Right atrium auricular region (tissue), 2 donors: ENCODE measurements at regions not wholly inside any gene's neighbourhood (a gene's known extent, or its start where the extent isn't known, plus 50 kb on each side); places are given as distances from the start of the nearest gene placed in this dataset.

Experiments used
- DNase-seq: peaks from one replicate; pipeline ENCODE4 v3.0.0-alpha.2; 2019; ENCODE audit warnings: low spot score
- H3K27ac ChIP-seq, 2 donors: fragments of 200-600 bp; sonication (generic); 1 replicate in 1 of 2; 2 replicates in 1 of 2; pipeline ENCODE4 v1.5.1; 2016 to 2019
- H3K27me3 ChIP-seq, 2 donors: fragments of 200-600 bp; sonication (generic); one replicate each; pipeline versions ENCODE4 v1.5.1 to v1.6.0; 2017 to 2019
- H3K36me3 ChIP-seq: fragments of 200-600 bp; sonication (generic); one replicate; pipeline ENCODE4 v1.5.1; 2016
- H3K4me1 ChIP-seq, 2 donors: fragments of 200-600 bp; sonication (generic); one replicate each; pipeline versions ENCODE4 v1.5.1 to v1.6.0; 2017 to 2019
- H3K4me3 ChIP-seq, 2 donors: fragments of 200-600 bp; sonication (generic); 1 replicate in 1 of 2; 2 replicates in 1 of 2; pipeline ENCODE4 v1.5.1; 2017 to 2019; ENCODE audit warnings: mild to moderate bottlenecking in 1 of 2, moderate library complexity in 1 of 2
- H3K9me3 ChIP-seq, 2 donors: fragments of 200-600 bp; sonication (generic); one replicate each; pipeline ENCODE4 v1.5.1; 2019
- TF ChIP-seq, protein P1 (sequence below), 2 donors: fragments of 200-600 bp; sonication (generic); IDR thresholded peaks; one replicate each; pipeline ENCODE4 v1.5.1; 2019; ENCODE audit warnings: antibody characterized with exemption in 2 of 2

DNA sequence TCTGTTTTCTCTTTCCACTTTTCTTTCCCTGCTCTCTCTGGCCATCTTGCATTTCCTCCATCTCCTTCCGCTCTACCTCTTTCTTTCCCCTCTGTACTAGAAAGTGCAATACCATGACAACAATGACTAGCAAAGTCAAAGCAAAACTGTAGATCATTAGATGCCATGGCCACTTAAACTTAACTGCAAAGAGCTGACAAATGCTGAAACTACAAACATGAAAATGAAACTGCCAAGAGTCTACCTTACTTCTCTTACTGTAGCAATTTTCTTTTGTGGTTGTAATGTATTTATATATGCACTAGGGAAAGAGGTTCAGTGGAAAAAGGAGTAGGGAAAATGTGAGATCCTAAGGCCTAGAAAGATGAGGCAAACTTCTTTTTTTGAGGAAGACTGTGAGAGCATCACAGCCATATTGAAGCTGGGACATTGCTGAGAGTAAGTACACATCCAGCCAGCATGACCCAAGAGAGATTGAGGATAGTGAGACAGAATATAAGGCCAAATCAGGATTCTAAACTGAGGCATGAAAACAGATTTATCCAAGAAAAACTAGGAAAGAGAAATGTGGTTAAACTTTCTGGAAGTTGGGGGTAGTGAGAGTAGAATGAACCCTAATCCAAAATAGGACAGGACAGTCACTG lies 276.6 kb upstream of the NAV3 start:
- DNase-seq: no peak
- Histone ChIP-seq H3K27ac (no peak overlapping the region), H3K27me3 (no peaks in the 10 kb centered on the region), H3K9me3 (no peaks in the 10 kb centered on the region), H3K4me3 (no peak overlapping the region), H3K4me1 (no peaks in the 10 kb centered on the region), H3K36me3 (no peaks in the 10 kb centered on the region)
- TF ChIP-seq, protein P1, sequence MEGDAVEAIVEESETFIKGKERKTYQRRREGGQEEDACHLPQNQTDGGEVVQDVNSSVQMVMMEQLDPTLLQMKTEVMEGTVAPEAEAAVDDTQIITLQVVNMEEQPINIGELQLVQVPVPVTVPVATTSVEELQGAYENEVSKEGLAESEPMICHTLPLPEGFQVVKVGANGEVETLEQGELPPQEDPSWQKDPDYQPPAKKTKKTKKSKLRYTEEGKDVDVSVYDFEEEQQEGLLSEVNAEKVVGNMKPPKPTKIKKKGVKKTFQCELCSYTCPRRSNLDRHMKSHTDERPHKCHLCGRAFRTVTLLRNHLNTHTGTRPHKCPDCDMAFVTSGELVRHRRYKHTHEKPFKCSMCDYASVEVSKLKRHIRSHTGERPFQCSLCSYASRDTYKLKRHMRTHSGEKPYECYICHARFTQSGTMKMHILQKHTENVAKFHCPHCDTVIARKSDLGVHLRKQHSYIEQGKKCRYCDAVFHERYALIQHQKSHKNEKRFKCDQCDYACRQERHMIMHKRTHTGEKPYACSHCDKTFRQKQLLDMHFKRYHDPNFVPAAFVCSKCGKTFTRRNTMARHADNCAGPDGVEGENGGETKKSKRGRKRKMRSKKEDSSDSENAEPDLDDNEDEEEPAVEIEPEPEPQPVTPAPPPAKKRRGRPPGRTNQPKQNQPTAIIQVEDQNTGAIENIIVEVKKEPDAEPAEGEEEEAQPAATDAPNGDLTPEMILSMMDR (IDR thresholded peaks at IDR 0.05): no peak

DNA sequence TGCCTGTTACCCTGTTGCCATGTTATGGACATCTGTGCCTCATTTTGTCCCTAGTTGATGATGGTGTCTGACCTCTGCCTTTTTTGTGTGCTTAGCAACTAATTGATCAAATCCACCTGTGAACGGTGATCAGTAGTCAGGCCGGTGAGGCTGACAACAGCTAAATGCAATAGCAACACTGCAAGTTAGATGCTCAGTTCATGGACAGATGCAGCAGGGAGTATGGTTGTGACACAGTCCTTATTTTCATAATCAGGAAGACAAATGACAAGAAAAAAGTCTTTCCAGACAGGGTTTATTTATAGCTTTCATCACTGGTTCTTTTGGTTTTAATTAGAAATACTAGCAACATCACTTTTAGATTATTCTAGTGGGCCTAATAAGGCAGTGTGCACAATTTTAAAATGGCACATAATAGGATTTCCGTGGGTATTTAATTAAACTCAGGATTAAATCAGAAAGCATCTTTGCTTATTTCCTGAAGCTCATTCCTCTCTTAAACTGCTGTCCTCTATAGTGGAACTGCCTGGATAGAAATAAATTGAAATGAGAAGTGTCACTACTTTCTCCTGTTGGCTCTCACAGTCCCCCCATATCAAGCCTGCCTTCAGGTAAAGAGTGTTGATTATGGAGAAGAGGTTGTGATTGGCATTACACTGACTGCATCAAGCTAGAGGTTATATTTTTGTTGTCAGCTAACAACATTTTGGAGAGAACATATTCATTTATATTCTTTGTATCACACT lies 281.1 kb upstream of the NAV3 start:
- TF ChIP-seq, protein P1 (IDR thresholded peaks at IDR 0.05): no peak
- no peak overlapping the region for H3K27ac ChIP-seq
- no peaks in the 10 kb centered on the region for H3K27me3 ChIP-seq
- H3K4me3 ChIP-seq: no peak overlapping the region
- no peak for DNase-seq
- H3K4me1 ChIP-seq: no peaks in the 10 kb centered on the region
- no peaks in the 10 kb centered on the region for H3K36me3 ChIP-seq
- H3K9me3 ChIP-seq: peaks cover 0 to 3% of the 10 kb centered on the region in 2 donors

DNA sequence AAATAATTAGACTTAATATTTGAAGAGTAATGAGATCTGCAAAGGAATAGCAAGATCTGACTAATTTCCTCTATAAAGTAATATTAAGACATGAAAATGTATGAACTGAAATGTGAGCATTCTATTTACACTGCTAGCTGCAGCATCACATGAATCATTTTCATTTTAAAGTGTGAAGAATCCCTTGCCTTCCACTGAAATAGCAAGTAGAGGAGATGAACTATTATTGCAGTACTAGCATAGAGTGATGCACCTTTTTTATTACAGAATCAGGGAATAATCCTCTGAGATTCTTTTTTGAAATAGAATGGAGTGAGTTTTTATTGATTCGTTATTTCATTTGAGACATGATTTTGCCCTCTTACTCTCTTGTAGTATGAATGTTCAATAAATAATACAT lies 281.9 kb upstream of the NAV3 start:
- no peaks in the 10 kb centered on the region for H3K4me1 ChIP-seq
- H3K36me3 ChIP-seq: no peaks in the 10 kb centered on the region
- TF ChIP-seq, protein P1 (IDR thresholded peaks at IDR 0.05): no peak
- peaks cover 0 to 5% of the 10 kb centered on the region in 2 donors for H3K9me3 ChIP-seq
- H3K27me3 ChIP-seq: no peaks in the 10 kb centered on the region
- DNase-seq: no peak
- H3K27ac ChIP-seq: no peak overlapping the region
- H3K4me3 ChIP-seq: no peak overlapping the region

DNA sequence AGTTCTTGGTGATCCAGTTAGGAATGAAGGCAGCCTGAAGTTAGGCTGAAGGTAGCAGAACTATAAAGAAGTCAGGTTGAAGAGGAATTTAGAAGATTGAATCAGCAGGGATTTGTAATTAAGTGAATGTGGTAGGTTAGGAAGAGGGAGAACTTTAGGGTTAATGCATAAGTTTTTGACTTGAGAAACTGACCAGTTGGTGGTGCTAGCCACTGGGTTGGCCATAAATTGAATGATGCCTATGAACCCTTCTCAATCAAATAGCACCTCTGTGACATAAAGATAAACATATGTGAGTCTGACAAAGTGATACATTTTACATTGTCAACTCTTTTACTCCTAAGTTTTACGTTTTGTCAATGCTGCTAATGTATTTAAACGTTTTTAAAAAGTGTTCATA lies 290.6 kb upstream of the NAV3 start:
- TF ChIP-seq, protein P1 (IDR thresholded peaks at IDR 0.05): no peak
- Histone ChIP-seq H3K36me3 (no peaks in the 10 kb centered on the region), H3K27ac (no peak overlapping the region), H3K4me3 (no peak overlapping the region), H3K27me3 (no peaks in the 10 kb centered on the region), H3K9me3 (peaks cover 0 to 5% of the 10 kb centered on the region in 2 donors), H3K4me1 (no peaks in the 10 kb centered on the region)
- no peak for DNase-seq

DNA sequence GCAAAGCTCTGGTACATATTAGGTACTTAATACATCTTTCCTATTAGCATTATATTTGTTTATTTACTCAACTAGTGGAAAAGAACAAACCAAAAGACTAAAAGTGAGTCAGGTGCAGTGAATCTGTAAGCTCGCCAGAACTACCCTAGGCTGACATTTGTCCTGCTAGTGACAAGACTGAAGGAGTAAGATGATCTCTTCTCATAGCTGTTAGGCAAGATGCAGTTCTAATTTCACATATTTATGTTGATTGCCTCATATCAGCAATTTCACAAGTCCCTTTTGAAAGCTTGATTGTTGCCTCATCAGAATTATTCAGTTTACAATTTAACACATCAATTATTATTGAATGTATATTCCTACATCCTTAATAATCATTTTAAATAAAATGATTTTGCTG lies 293.0 kb upstream of the NAV3 start:
- TF ChIP-seq, protein P1 (IDR thresholded peaks at IDR 0.05): no peak
- Histone ChIP-seq H3K36me3 (no peaks in the 10 kb centered on the region), H3K4me3 (no peak overlapping the region), H3K4me1 (no peaks in the 10 kb centered on the region), H3K27ac (no peak overlapping the region), H3K9me3 (no peaks in the 10 kb centered on the region), H3K27me3 (no peaks in the 10 kb centered on the region)
- no peak for DNase-seq
